RKO (cell line): ENCODE measurements at regions not wholly inside any gene's neighbourhood (a gene's known extent, or its start where the extent isn't known, plus 50 kb on each side); places are given as distances from the start of the nearest gene placed in this dataset.

Experiments used
- DNase-seq: peaks from one replicate; pipeline ENCODE4 v3.0.0-alpha.2; 2016; ENCODE audit warnings: low spot score

DNA sequence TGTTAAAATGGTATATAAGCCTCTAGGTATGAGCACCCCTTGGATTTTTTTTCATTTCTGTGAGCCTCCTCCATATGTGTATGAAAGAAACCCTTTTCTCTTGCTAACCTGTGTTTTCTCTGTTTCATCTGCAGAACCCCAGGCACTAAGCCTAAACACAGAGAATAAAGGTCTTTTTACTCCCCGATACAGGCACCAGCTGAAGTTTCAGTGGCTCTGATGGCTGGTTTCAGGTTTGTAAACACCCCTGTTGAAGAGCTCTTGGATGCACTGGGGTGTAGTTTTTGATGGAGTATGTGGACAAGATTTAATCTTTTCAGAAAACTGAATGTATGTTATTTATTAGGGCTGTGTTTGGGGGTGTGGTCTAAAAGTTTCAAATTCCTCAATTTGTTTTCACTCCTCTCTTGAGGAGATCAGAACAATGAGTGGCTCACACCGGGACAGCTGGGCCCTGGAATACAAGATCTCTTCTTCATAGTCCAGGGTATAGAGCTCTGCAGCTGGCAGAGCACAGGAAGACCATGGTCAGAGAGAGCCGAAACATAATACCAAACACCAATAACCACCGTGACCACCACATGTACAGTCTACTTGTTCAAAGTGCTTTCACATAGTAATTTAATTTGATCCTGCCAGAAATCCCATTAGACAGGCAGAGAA lies 50.2 kb upstream of the VTCN1 start:
- no peak for DNase-seq
